SH-SY5Y (cell line): ENCODE measurements at regions not wholly inside any gene's neighbourhood (a gene's known extent, or its start where the extent isn't known, plus 50 kb on each side); places are given as distances from the start of the nearest gene placed in this dataset.

ENCODE experiments used
- GATA2 ChIP-seq: IDR thresholded peaks from 2 replicates; pipeline ENCODE4 v1.6.1; 2011; ENCODE audit warnings: mild to moderate bottlenecking, low read depth, low read length
- GATA3 ChIP-seq: IDR thresholded peaks from 2 replicates; pipeline ENCODE4 v1.6.1; 2011; ENCODE audit warnings: low read depth, mild to moderate bottlenecking, low read length, moderate library complexity

DNA sequence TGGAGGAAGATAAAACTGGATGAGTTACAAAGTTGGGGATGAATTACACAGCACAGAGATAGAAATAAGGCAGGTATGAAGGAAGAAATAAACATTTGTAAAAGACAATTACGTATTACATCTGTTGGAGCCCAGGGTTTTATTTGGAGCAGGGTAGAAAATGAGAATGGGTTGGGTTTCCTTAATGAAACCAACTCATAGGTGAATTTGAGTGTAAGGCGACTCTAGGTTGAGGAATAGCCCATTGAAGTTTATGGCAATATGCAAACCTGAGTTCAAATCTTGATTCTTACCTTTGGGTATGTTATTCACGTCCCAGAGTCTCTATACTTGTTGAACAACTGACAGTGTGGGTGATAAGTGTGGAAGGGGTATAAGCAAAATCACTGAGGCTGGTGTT lies 422.3 kb upstream of the WWC1 start:
- TF ChIP-seq GATA3, result no peak
- no peak for TF ChIP-seq GATA2

DNA sequence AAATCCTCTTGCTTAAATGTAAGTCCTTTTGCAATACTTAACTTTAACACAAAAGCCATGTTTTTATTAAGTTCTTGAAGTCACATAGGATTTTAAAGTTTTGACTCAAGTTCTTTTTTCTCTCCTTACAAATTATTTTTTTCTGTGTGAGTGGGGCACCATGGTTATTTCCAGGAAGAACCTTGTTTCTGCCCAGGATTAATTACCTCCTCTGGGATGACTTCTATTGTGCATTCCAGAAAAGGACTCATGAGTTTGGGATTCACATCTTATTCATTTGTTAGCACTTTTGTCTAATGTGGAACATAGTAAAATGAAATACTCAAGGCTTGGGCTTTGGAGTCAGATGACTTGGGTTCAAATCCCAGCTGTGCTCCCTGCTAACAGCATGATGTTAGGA lies 421.4 kb upstream of the WWC1 start:
- no peak for TF ChIP-seq GATA2
- TF ChIP-seq GATA3, result no peak

DNA sequence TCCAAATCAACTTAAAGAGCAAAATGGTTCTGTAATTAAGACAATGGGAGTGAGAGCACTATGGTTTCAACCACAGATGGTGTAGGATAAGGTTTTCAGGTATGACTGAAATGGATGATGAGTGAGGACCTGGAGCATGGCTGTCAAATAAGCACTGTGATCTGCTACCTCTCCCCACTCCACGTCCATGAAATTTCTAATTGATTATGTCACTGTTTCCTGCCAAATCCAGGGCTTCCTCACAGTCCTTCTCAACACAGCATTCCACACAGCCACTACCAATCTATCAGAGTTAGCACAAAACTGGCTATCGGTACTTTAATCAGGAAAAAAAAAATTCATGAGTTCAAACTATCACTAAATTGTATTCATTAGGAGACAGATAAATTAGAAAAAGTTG lies 420.4 kb upstream of the WWC1 start:
- no peak for TF ChIP-seq GATA2
- TF ChIP-seq GATA3, result no peak

DNA sequence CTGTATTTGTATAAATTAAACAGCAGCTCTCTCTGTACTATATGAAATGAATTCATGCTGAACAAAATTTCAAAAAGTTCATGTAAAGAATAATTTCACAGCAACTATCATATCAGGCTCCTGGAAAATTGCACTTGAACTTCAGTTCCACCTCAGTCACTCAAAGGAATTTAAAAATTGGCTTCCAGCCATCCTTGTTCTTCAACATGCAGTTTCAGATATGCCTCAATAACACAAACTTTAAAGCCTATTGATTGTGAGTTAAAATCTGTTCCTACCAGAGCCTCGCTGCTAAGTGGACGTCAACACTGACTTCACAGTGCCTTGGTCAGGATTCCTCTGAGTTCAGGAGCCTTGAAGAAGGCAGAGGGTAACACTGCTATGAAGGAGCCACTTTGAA lies 418.7 kb upstream of the WWC1 start:
- no peak for TF ChIP-seq GATA3
- no peak for TF ChIP-seq GATA2

DNA sequence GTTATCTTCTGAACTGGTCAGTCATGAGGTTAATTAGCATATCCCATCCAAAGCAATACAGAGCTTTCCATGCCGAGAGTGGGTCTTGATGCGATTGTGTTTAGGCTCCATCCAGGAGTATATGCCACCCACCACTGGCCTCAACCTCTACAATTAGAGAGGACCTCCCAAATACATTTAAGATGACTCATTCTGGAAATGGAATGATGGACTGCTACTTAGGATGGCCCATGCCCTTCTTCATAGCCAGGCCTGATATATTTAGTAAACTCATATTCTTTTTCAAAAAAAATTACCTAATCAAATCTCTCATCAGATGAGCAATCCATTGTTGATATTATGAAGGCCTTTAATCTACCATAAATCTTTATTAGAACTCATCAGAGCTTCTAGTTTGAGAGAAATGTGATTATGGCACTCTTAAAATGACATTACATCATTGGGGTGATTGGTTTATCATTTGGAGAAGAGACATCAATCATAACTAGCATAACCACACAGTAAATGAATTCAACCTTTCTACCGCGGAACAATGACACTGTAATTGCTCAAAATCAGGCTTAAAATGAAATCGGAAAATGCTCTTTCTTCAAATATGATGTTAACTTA lies 414.2 kb upstream of the WWC1 start:
- TF ChIP-seq GATA3 (0 out of 2 replicates have a peak, but pooled peaks have one; percentile 11), GATA2 (no peak)

DNA sequence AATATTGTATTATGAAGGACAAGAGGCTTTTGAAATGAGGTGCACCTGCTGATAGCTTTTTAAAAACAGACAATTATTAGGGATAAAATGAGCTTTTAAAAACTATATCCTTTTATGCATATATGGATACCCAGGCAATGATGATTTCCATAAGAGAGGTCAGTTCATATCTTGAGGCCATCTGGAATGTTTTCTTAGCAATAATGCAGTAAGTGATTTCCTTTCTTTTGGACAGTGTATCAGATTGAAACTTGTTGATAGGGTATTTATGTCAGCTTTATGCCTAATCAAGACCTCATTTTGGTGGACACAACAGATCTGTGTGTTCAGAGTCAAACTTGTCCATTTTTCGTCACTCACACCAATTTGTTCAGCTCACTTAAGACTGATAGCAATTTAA lies 413.5 kb upstream of the WWC1 start:
- TF ChIP-seq GATA2, result peak; percentile 22; the same call in 1 of the 2 replicates
- TF ChIP-seq GATA3, result peak; percentile 66

DNA sequence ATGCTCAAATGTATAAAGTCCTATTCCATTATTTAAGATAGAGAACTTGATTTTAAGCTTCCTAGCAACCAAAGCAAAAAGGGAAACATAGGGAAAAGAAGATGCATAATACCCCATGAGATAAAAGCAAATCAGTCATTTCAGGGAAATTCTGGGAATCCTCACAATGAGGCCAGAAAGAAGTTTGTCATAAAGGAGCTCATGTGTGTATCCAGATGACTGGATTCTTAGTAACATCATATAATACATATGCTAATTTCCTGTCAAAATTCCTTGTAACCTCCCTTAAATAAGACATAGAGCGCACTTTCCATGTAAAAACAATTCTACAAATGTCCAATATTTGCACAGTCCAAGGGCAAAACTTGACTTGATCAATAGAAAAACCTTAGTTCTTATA lies 411.0 kb upstream of the WWC1 start:
- TF ChIP-seq GATA2, result no peak
- TF ChIP-seq GATA3, result no peak

DNA sequence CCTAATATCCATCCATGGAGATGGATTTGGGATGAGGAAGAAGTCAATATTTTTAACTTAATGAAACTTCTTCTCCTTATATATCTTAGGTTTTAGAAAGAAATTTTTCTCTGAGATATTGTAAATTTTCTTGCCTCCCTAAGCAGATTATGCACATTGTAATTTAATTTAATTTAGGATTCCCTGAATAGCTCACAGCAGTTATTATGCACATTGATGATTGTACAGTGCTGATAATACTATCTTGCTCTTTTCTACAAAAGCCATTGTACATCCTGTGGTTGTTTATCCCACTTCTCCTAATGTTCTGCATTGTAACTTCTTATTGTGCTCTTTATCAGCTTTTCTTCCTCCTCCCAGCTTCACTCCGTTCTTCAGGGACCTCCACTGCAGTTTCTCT lies 410.4 kb upstream of the WWC1 start:
- TF ChIP-seq GATA2, result no peak
- TF ChIP-seq GATA3, result no peak

DNA sequence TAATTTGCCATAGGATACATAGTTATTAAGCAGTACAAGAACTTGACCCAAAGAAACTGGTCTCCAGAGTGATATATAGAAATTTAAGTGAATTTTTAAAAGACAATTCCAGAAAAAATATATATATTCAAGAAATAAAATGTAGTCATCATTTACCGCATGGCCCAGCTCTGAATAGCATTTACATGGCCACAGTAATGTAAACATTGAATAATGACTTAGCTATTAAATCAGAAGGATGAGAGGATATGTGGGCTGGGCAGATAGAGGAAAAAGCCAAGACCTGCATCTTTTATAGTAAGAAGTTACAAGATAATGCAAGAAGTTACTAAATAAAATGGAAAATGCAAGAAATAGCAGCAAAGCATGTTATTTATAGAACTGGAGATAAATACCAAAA lies 405.2 kb upstream of the WWC1 start:
- TF ChIP-seq GATA2 (no peak), GATA3 (no peak)

DNA sequence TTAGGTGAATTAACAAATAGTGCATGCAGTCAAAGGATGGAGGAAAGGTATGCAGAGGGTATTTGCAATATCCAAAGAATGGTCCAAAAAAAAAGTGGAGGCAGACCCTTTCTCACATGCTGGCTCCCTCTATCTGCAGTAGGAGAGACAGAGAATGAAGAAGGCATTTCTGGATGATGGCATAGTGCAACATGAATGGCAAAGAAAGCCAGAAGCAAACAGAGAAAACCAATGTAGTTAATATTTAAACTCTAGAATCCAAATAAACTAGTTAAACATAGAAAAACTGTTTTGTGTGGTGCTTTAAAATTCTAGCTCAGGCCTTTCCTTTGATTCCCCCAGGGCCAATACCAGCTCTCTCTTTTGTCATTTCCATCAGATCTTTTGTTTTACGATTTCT lies 403.1 kb upstream of the WWC1 start:
- TF ChIP-seq GATA2 (no peak), GATA3 (no peak)

DNA sequence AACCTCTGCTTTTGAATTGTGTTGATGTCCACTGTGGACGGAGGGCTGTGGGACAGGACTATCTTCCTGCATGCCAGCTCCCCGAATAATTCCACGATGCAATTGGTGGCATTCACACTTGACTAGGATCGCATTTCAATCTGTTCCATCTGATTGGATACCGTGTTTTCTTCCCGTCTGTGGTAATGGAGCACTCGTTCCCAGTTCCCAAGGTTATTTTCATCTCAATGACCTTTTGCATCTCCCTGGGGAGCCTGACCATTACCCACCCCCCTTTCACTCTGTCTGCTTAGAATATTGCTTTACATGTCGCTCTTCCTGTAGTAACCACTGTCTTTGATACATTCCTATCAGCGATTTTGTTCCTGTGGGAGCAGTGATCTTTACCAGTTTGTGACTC lies 402.2 kb upstream of the WWC1 start:
- no peak for TF ChIP-seq GATA2
- no peak for TF ChIP-seq GATA3

DNA sequence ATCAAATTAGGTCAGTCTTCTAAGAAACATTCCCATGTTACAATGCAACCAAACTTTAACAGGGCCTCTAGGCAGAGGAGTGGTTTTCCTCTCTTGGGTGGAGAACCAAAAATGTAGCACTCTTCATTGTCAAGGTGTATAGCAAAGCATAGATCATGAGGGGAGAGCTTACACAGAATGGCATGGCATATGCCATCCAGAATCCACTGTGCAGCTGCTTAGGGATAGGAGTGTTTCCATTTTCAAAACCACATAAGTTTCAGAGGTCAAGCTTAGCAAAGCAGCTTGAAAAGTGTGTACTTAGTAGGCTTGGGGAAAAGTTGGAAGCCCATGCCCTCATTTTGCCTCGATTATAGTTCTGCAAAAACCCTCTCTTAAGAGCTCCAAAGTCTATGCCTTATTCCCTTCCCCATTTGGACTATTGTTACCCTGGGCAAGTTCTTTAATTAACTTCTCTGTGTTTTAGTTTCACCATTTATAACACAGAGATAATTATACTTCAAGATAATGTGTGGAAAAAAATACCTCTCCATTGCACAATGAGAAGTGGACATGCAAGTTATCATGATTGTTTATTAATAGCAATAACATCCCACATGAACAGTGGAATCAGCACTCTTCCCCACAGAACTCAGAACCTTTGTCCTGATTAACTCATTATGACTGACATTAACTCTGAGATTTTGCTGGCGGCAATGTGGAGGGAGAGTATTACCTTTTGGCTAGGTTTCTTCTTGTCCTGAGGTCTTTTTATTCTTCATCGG lies 398.9 kb upstream of the WWC1 start:
- TF ChIP-seq GATA2, result no peak
- TF ChIP-seq GATA3, result no peak

DNA sequence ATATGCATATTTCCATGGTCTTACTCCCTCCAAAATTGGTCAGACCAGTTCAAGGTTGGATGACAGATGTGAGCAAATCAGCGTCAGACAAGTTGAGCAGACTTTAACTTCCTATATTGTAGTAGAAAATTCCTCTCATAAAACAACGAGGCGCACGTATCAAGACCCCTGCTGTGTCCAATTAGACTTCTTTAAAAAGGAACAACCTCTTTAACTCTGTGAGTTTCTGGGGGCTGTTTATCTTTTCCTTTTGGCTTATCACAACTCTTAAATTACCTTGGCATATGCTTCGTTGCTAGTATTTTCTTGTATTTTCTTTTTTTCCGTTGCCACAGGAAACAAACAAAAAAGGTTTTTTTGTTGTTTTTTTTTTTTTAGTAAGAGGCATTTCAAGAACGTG lies 398.2 kb upstream of the WWC1 start:
- TF ChIP-seq GATA3 (no peak), GATA2 (no peak)

DNA sequence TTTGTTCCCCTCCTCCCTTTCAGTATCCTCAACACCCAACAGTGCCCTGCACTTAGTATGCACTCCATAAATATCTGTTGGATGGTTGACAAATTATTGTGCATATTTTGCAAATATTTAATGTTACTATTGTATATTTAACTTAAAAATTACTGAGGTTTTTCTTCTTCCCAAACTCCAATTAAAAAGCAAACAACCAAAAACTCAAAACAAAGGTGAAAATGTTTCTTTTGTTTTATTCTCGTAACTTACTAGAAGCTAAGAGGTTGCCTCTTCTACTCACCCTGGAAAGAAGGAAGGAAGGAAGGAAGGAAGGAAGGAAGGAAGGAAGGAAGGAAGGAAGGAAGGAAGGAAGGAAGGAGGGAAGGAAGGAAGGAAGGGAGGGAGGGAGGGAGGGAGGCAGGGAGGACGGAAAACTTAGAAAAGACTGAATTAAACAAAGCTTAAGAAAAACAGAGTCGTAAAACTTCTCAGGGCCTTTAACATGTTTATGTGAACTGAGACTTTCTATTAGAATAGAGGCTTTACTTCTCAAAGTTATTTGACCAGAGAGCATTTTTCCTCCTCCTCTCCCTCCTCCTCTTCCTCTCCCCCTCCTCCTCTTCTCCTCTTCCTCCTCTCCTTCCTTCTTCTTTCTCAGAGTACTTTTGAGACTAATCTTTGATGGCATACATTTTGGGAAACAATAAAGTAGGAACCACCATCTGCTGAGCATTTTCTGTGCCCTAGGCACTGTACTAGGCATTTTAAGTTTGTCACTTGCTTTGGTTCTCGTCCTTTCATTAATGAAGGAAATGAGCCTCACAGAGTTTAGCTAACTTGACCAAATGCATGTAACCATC lies 396.6 kb upstream of the WWC1 start:
- TF ChIP-seq GATA2, result no peak
- TF ChIP-seq GATA3, result no peak
